ENCODE measurements at regions not wholly inside any gene's neighbourhood (a gene's known extent, or its start where the extent isn't known, plus 50 kb on each side); places are given as distances from the start of the nearest gene placed in this dataset.

GRCh38 chr11:81634483-81634882, 1099.2 kb downstream of the FAM181B start:
- H3K27me3 ChIP-seq (ENCODE audit: low read depth): no peaks in the 10 kb centered on the region
- DNase-seq: no peak
- H3K27ac ChIP-seq: no peak overlapping the region
- no peaks in the 10 kb centered on the region for H3K4me1 ChIP-seq
- no peaks in the 10 kb centered on the region for H3K9me3 ChIP-seq
- intact Hi-C loops (cut with DNase I): no loop called here
- H3K36me3 ChIP-seq: no peaks in the 10 kb centered on the region
- TF ChIP-seq, protein P1, sequence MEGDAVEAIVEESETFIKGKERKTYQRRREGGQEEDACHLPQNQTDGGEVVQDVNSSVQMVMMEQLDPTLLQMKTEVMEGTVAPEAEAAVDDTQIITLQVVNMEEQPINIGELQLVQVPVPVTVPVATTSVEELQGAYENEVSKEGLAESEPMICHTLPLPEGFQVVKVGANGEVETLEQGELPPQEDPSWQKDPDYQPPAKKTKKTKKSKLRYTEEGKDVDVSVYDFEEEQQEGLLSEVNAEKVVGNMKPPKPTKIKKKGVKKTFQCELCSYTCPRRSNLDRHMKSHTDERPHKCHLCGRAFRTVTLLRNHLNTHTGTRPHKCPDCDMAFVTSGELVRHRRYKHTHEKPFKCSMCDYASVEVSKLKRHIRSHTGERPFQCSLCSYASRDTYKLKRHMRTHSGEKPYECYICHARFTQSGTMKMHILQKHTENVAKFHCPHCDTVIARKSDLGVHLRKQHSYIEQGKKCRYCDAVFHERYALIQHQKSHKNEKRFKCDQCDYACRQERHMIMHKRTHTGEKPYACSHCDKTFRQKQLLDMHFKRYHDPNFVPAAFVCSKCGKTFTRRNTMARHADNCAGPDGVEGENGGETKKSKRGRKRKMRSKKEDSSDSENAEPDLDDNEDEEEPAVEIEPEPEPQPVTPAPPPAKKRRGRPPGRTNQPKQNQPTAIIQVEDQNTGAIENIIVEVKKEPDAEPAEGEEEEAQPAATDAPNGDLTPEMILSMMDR (IDR thresholded peaks at IDR 0.05): no peak
- no peak overlapping the region for H3K4me3 ChIP-seq
- ATAC-seq: no peak

DNA sequence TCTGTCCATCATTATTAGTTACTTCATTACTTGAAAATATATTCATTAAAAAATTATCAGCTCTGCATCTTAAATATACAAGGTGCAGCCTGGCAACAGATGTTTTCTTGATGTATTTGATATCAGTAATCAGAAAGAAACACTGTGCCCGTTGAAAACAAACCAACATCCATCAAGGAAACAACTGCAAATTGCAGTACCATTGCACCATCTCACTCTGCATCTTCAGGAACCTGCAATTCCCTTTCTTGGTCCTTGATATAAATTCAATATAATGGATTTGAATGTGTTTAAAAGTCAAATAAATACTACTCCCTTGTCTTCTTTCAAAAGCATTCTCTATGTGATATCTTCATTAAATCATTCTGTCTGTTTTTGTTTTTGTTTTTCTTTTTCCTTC, 1131.2 kb downstream of the FAM181B start:
- Histone ChIP-seq H3K9me3 (no peaks in the 10 kb centered on the region), H3K4me3 (no peak overlapping the region), H3K4me1 (no peaks in the 10 kb centered on the region), H3K27ac (no peak overlapping the region), H3K27me3 (ENCODE audit: low read depth) (no peaks in the 10 kb centered on the region), H3K36me3 (no peaks in the 10 kb centered on the region)
- ATAC-seq (no peak), DNase-seq (no peak)
- TF ChIP-seq, protein P1 (IDR thresholded peaks at IDR 0.05): no peak
- intact Hi-C loops (cut with DNase I): no loop called here

GRCh38 chr11:81596704-81597103, 1137.0 kb downstream of the FAM181B start:
- H3K27ac ChIP-seq: no peak overlapping the region
- H3K4me3 ChIP-seq: no peak overlapping the region
- no peaks in the 10 kb centered on the region for H3K4me1 ChIP-seq
- H3K9me3 ChIP-seq: no peaks in the 10 kb centered on the region
- no peak for ATAC-seq
- H3K36me3 ChIP-seq: no peaks in the 10 kb centered on the region
- no peaks in the 10 kb centered on the region for H3K27me3 ChIP-seq (ENCODE audit: low read depth)
- TF ChIP-seq, protein P1 (IDR thresholded peaks at IDR 0.05): no peak
- no peak for DNase-seq
- intact Hi-C loops (cut with DNase I): no loop called here

DNA sequence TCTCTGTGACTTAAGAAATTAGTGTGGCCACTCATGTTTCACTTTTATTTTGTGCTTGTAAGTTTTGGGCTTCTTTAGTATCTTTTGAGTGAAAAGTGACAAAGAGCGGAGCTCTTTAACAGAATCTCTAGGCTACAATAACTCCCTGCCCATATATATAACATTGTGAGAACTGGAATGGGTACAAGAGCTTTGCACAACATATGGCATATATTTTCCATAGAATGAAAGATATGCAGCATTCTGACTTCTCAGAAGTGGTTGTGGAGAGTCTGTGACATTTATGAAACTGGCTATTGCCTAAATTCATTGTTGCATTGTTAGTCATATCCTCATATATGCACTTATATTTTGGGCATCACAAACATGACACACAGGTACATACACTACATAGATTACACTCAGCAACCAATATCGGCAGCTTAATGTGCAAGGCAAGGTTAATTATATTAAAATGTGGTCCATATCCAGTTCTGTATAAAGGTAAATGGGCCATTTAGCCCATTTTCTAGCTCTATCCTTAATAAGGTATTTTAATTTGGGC, 1148.2 kb downstream of the FAM181B start:
- no peak overlapping the region for H3K27ac ChIP-seq
- H3K4me3 ChIP-seq: no peak overlapping the region
- intact Hi-C loops (cut with DNase I): no loop called here
- H3K36me3 ChIP-seq: no peaks in the 10 kb centered on the region
- no peaks in the 10 kb centered on the region for H3K4me1 ChIP-seq
- TF ChIP-seq, protein P1 (IDR thresholded peaks at IDR 0.05): no peak
- no peaks in the 10 kb centered on the region for H3K9me3 ChIP-seq
- H3K27me3 ChIP-seq (ENCODE audit: low read depth): no peaks in the 10 kb centered on the region
- no peak for ATAC-seq
- DNase-seq: no peak

GRCh38 chr11:81579339-81579738, 1154.3 kb downstream of the FAM181B start:
- Histone ChIP-seq H3K36me3 (no peaks in the 10 kb centered on the region), H3K4me1 (no peaks in the 10 kb centered on the region), H3K27me3 (ENCODE audit: low read depth) (no peaks in the 10 kb centered on the region), H3K9me3 (no peaks in the 10 kb centered on the region), H3K27ac (no peak overlapping the region), H3K4me3 (no peak overlapping the region)
- ATAC-seq (no peak), DNase-seq (no peak)
- intact Hi-C loops (cut with DNase I): no loop called here
- TF ChIP-seq, protein P1 (IDR thresholded peaks at IDR 0.05): no peak

- Histone ChIP-seq H3K36me3 (no peaks in the 10 kb centered on the region), H3K4me1 (no peaks in the 10 kb centered on the region), H3K9me3 (no peaks in the 10 kb centered on the region), H3K27me3 (ENCODE audit: low read depth) (no peaks in the 10 kb centered on the region), H3K4me3 (no peak overlapping the region), H3K27ac (no peak overlapping the region)
- ATAC-seq: no peak
- intact Hi-C loops (cut with DNase I): no loop called here
- TF ChIP-seq, protein P1 (IDR thresholded peaks at IDR 0.05): no peak
- no peak for DNase-seq
These were observed 1155.1 kb downstream of the FAM181B start for GRCh38 chr11:81578571-81578970.

Measured in lower lobe of right lung (tissue), 2 donors.